Ishikawa (cell line): ENCODE measurements at regions not wholly inside any gene's neighbourhood (a gene's known extent, or its start where the extent isn't known, plus 50 kb on each side); places are given as distances from the start of the nearest gene placed in this dataset.

ENCODE experiments used
- CEBPB ChIP-seq: IDR thresholded peaks from 2 replicates; pipeline ENCODE4 v1.6.1; 2012
- EGR1 ChIP-seq: IDR thresholded peaks from 2 replicates; pipeline ENCODE4 v1.6.1; 2012
- EP300 ChIP-seq: IDR thresholded peaks from 2 replicates; pipeline ENCODE4 v1.6.1; 2012; ENCODE audit warnings: borderline replicate concordance
- RAD21 ChIP-seq: IDR thresholded peaks from 2 replicates; pipeline ENCODE4 v1.6.1; 2012; ENCODE audit warnings: low read depth
- TAF1 ChIP-seq: IDR thresholded peaks from 2 replicates; pipeline ENCODE4 v1.6.1; 2012; ENCODE audit warnings: low read depth, mild to moderate bottlenecking
- TF ChIP-seq, protein P1 (sequence below): IDR thresholded peaks from 2 replicates; pipeline ENCODE4 v1.6.1; 2012; ENCODE audit warnings: low read depth, mild to moderate bottlenecking
- TF ChIP-seq, protein P2 (sequence below): IDR thresholded peaks from 2 replicates; pipeline ENCODE4 v1.6.1; 2012
- TF ChIP-seq, protein P3 (sequence below): IDR thresholded peaks from 2 replicates; pipeline ENCODE4 v1.6.1; 2012

DNA sequence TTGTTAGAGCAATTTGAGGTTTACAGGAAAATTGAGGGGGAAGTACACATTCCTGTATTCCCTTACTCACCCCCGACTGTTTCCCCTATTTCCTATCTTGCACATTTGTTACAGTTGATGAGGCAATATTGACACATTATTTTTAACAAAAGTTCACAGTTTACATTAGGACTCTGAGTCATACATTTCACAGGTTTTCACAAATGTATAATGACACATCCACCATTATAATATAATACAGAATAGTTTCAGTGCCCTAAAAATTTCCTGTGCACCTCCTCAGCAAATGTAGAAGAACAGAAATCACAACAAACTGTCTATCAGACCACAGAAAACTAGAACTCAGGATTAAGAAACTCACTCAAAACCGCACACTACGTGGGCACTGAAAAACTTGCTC, 160.6 kb upstream of the RMP24 start:
- TF ChIP-seq, protein P1, sequence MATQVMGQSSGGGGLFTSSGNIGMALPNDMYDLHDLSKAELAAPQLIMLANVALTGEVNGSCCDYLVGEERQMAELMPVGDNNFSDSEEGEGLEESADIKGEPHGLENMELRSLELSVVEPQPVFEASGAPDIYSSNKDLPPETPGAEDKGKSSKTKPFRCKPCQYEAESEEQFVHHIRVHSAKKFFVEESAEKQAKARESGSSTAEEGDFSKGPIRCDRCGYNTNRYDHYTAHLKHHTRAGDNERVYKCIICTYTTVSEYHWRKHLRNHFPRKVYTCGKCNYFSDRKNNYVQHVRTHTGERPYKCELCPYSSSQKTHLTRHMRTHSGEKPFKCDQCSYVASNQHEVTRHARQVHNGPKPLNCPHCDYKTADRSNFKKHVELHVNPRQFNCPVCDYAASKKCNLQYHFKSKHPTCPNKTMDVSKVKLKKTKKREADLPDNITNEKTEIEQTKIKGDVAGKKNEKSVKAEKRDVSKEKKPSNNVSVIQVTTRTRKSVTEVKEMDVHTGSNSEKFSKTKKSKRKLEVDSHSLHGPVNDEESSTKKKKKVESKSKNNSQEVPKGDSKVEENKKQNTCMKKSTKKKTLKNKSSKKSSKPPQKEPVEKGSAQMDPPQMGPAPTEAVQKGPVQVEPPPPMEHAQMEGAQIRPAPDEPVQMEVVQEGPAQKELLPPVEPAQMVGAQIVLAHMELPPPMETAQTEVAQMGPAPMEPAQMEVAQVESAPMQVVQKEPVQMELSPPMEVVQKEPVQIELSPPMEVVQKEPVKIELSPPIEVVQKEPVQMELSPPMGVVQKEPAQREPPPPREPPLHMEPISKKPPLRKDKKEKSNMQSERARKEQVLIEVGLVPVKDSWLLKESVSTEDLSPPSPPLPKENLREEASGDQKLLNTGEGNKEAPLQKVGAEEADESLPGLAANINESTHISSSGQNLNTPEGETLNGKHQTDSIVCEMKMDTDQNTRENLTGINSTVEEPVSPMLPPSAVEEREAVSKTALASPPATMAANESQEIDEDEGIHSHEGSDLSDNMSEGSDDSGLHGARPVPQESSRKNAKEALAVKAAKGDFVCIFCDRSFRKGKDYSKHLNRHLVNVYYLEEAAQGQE, result no peak
- no peak for TF ChIP-seq CEBPB
- TF ChIP-seq EP300, result no peak
- TF ChIP-seq RAD21, result no peak
- TF ChIP-seq, protein P2, sequence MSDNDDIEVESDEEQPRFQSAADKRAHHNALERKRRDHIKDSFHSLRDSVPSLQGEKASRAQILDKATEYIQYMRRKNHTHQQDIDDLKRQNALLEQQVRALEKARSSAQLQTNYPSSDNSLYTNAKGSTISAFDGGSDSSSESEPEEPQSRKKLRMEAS, result no peak
- TF ChIP-seq, protein P3, sequence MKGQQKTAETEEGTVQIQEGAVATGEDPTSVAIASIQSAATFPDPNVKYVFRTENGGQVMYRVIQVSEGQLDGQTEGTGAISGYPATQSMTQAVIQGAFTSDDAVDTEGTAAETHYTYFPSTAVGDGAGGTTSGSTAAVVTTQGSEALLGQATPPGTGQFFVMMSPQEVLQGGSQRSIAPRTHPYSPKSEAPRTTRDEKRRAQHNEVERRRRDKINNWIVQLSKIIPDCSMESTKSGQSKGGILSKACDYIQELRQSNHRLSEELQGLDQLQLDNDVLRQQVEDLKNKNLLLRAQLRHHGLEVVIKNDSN, result no peak
- no peak for TF ChIP-seq EGR1
- no peak for TF ChIP-seq TAF1
